Endothelial cell of umbilical vein (primary cell): ENCODE measurements at regions not wholly inside any gene's neighbourhood (a gene's known extent, or its start where the extent isn't known, plus 50 kb on each side); places are given as distances from the start of the nearest gene placed in this dataset.

Experiments
- BruUV-seq: library from RNA; stranded (reverse); fragments of 400-500 nt; replicated peaks from 2 replicates; lab custom pipeline; 2021; lab: Mats Ljungman, UMichigan
- CTCF ChIA-PET: fragments of 300-600, 350-600 bp; sonication (Branson Sonifier 250); formaldehyde crosslinking; loops from one replicate; lab custom pipeline; 2021; ENCODE audit warnings: antibody characterized with exemption, inconsistent platforms; lab: Charles Lee
- POLR2A ChIA-PET: fragments of 300-600, 350-600 bp; sonication (Branson Sonifier 250); formaldehyde crosslinking; loops from one replicate; lab custom pipeline; 2021; ENCODE audit warnings: antibody characterized with exemption, inconsistent platforms; lab: Charles Lee
- DNase-seq: peaks from one replicate; pipeline ENCODE4 v3.0.0-alpha.2; 2011; ENCODE audit warnings: low read depth, low spot score
- FAIRE-seq: peaks from 2 replicates; lab custom pipeline; 2011; peaks lifted over from hg19 to GRCh38; lab: Jason Lieb, UNC
- H2AFZ ChIP-seq: 2 replicates; pipeline ENCODE4 v1.6.0; 2012; ENCODE audit warnings: low read depth, low read length, control low read depth, inconsistent platforms
- H3K27ac ChIP-seq: 2 replicates; pipeline ENCODE4 v1.5.1; 2011; ENCODE audit warnings: low read depth, mild to moderate bottlenecking, control low read depth, low read length, moderate library complexity; ENCODE audit not compliant: insufficient read depth
- H3K27me3 ChIP-seq, 2 experiments: 2 replicates each; pipeline versions ENCODE4 v1.6.0 to v1.6.1; 2011; ENCODE audit warnings: low read length in 2 of 2, mixed read lengths in 1 of 2; ENCODE audit not compliant: control insufficient read depth in 2 of 2, insufficient read depth in 2 of 2
- H3K36me3 ChIP-seq, 2 experiments: 2 replicates in 1 of 2; 3 replicates in 1 of 2; pipeline ENCODE4 v1.5.1; 2011; ENCODE audit warnings: low read length in 2 of 2, mild to moderate bottlenecking in 1 of 2, moderate library complexity in 1 of 2; ENCODE audit not compliant: control insufficient read depth in 2 of 2, insufficient read depth in 2 of 2; ENCODE audit errors: extremely low read depth in 1 of 2
- H3K4me1 ChIP-seq: 3 replicates; pipeline ENCODE4 v1.5.1; 2011; ENCODE audit warnings: mild to moderate bottlenecking, low read length; ENCODE audit not compliant: control insufficient read depth, insufficient read depth; ENCODE audit errors: extremely low read depth
- H3K4me2 ChIP-seq: 2 replicates; pipeline ENCODE4 v1.6.1; 2011; ENCODE audit warnings: low read length, control low read depth, mixed read lengths; ENCODE audit not compliant: insufficient read depth
- H3K4me3 ChIP-seq, 3 experiments: fragments of 200-600 bp in 1 of 3; sonication (generic), shearing (Covaris generic) in 1 of 3; replicated peaks in 1 of 3; 2 replicates each; pipeline ENCODE4 v1.5.1; 2011 to 2016; ENCODE audit warnings: control low read depth in 3 of 3, low read length in 3 of 3, mild to moderate bottlenecking in 2 of 3, inconsistent platforms in 1 of 3, low read depth in 1 of 3, moderate library complexity in 1 of 3; ENCODE audit not compliant: insufficient read depth in 1 of 3
- H3K79me2 ChIP-seq: 2 replicates; pipeline ENCODE4 v1.6.0; 2012; ENCODE audit warnings: low read length, inconsistent platforms; ENCODE audit not compliant: control insufficient read depth, insufficient read depth
- H3K9ac ChIP-seq: replicated peaks from 2 replicates; pipeline ENCODE3; 2011; ENCODE audit warnings: low read length, control low read depth; ENCODE audit not compliant: insufficient read depth; ENCODE audit errors: extremely low read depth
- H3K9me1 ChIP-seq: replicated peaks from 3 replicates; pipeline ENCODE4 v1.6.0; 2011; ENCODE audit warnings: mild to moderate bottlenecking, low read length; ENCODE audit not compliant: control insufficient read depth, insufficient read depth; ENCODE audit errors: extremely low read depth
- H3K9me3 ChIP-seq: replicated peaks from 2 replicates; pipeline ENCODE4 v1.5.1; 2012; ENCODE audit warnings: low read length, inconsistent platforms; ENCODE audit not compliant: control insufficient read depth, insufficient read depth
- H4K20me1 ChIP-seq: replicated peaks from 2 replicates; pipeline ENCODE3; 2011; ENCODE audit warnings: mild to moderate bottlenecking, low read length; ENCODE audit not compliant: control insufficient read depth, insufficient read depth; ENCODE audit errors: extremely low read depth
- EZH2 ChIP-seq: IDR thresholded peaks from 2 replicates; pipeline ENCODE4 v1.6.1; 2012; ENCODE audit warnings: borderline replicate concordance, low read depth, mild to moderate bottlenecking, moderate library complexity, low read length, inconsistent platforms; ENCODE audit not compliant: severe bottlenecking
- FOS ChIP-seq: IDR thresholded peaks from 2 replicates; pipeline ENCODE4 v1.6.1; 2011; ENCODE audit warnings: mild to moderate bottlenecking, low read length, moderate library complexity, borderline replicate concordance; ENCODE audit not compliant: insufficient read depth
- GATA2 ChIP-seq: IDR thresholded peaks from 2 replicates; pipeline ENCODE4 v1.7.0; 2011; ENCODE audit warnings: low read depth, mild to moderate bottlenecking, moderate library complexity, mixed read lengths, low read length; ENCODE audit not compliant: insufficient read length, insufficient read depth
- JUN ChIP-seq: IDR thresholded peaks from 2 replicates; pipeline ENCODE4 v1.6.1; 2011; ENCODE audit warnings: borderline replicate concordance, low read depth; ENCODE audit not compliant: insufficient read length, insufficient read depth
- MYC ChIP-seq: IDR thresholded peaks from one replicate; pipeline ENCODE4 v1.6.1; 2011; ENCODE audit warnings: mild to moderate bottlenecking, low read depth, low read length
- POLR2A ChIP-seq: IDR thresholded peaks from 2 replicates; pipeline ENCODE4 v1.6.1; 2012; ENCODE audit warnings: low read depth, mild to moderate bottlenecking, control low read depth, low read length
- POLR2AphosphoS5 ChIP-seq: IDR thresholded peaks from 2 replicates; pipeline ENCODE4 v1.6.1; 2012; ENCODE audit warnings: low read depth, mild to moderate bottlenecking, control low read depth, low read length, moderate library complexity; ENCODE audit not compliant: insufficient read depth
- dilution Hi-C: fragments of 300-500 bp; cut with MboI; formaldehyde crosslinking; loops from one replicate; pipeline ENCODE4 v1.15.0; 2019; ENCODE audit warnings: low sequenced_read_pairs; ENCODE audit not compliant: extremely low pct_ligation_motif_present
- intact Hi-C: fragments of 100-400 bp; cut with micrococcal nuclease; formaldehyde crosslinking; loops from one replicate; pipeline ENCODE4 v1.10.0; 2022
- TF ChIP-seq, protein P1 (sequence below), 2 donors: IDR thresholded peaks; 1 replicate in 1 of 2; 2 replicates in 1 of 2; pipeline ENCODE4 v1.5.1; 2011; ENCODE audit warnings: low read length in 2 of 2, mild to moderate bottlenecking in 2 of 2, moderate library complexity in 2 of 2, control low read depth in 1 of 2, inconsistent platforms in 1 of 2, low read depth in 1 of 2; ENCODE audit not compliant: insufficient read depth in 1 of 2; ENCODE audit errors: extremely low read depth in 1 of 2
- TF ChIP-seq, protein P2 (sequence below): IDR thresholded peaks from 2 replicates; pipeline ENCODE4 v1.6.1; 2011; ENCODE audit not compliant: insufficient read depth, insufficient read length

DNA sequence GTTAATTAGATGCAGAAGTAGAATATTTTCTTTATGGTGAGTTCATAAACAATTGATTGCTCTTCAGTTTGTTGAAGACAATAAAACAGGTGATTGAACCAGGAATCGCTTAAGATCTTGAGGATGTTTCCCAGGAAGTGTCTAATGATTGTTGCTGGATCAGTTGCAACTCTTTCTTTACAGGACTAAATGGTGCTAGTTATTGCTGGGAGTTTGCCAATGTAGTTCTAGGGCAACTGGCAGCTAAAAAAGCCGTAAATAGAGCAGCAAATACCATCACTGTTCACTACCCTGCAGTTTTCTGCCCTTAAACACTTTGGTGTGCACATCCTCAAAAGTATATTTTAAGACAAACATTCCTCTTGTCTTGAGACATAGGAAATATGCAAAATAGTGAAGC is 119.2 kb upstream of the ANK3 start:
- Histone ChIP-seq H3K27ac (no peak overlapping the region), H3K36me3 (no peaks in the 10 kb centered on the region), H3K9me1 (no peaks in the 10 kb centered on the region), H3K9me3 (no peaks in the 10 kb centered on the region), H3K4me1 (no peaks in the 10 kb centered on the region), H4K20me1 (no peaks in the 10 kb centered on the region), H3K27me3 (peaks cover 4 to 14% of the 10 kb centered on the region in 2 experiments), H2AFZ (no peak overlapping the region), H3K4me2 (no peak overlapping the region), H3K9ac (no peak overlapping the region), H3K79me2 (no peaks in the 10 kb centered on the region), H3K4me3 (no peak overlapping the region)
- ChIA-PET POLR2A (no interaction called here), CTCF (no interaction called here)
- intact Hi-C loops: no loop called here
- DNase-seq (no peak), FAIRE-seq (no peak)
- dilution Hi-C loops: no loop called here
- TF ChIP-seq, protein P1, sequence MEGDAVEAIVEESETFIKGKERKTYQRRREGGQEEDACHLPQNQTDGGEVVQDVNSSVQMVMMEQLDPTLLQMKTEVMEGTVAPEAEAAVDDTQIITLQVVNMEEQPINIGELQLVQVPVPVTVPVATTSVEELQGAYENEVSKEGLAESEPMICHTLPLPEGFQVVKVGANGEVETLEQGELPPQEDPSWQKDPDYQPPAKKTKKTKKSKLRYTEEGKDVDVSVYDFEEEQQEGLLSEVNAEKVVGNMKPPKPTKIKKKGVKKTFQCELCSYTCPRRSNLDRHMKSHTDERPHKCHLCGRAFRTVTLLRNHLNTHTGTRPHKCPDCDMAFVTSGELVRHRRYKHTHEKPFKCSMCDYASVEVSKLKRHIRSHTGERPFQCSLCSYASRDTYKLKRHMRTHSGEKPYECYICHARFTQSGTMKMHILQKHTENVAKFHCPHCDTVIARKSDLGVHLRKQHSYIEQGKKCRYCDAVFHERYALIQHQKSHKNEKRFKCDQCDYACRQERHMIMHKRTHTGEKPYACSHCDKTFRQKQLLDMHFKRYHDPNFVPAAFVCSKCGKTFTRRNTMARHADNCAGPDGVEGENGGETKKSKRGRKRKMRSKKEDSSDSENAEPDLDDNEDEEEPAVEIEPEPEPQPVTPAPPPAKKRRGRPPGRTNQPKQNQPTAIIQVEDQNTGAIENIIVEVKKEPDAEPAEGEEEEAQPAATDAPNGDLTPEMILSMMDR (IDR thresholded peaks at IDR 0.05; ENCODE audit: extremely low read depth in 1 of 2, insufficient read depth in 1 of 2, low read depth in 1 of 2, low read length in 2 of 2): no peak
- TF ChIP-seq MYC (no peak), JUN (no peak)
- no TSS peak for BruUV-seq

DNA sequence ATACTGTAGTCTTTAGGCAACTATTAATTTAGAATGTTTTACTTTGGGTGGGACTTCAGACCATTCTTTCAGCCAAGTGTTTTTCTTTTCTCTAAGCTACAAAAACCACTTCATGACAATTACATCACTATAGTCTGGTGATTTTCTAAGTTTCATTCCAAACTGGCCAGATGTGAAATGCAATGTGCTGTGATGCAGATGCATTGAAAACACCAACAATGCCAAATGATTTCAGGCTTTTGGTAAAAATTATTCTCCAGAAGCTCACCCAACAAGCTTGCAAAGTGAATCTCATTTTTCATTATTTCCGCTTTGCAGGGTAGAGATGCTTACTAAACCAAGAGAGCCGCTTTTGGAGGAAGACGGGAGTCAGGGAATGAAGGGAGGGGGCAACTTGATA is 118.4 kb upstream of the ANK3 start:
- TF ChIP-seq POLR2A (no peak), JUN (no peak), POLR2AphosphoS5 (no peak), EZH2 (no peak), MYC (no peak), FOS (no peak), GATA2 (no peak)
- TF ChIP-seq, protein P2, sequence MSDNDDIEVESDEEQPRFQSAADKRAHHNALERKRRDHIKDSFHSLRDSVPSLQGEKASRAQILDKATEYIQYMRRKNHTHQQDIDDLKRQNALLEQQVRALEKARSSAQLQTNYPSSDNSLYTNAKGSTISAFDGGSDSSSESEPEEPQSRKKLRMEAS: no peak
- TF ChIP-seq, protein P1 (IDR thresholded peaks at IDR 0.05; ENCODE audit: extremely low read depth in 1 of 2, insufficient read depth in 1 of 2, low read depth in 1 of 2, low read length in 2 of 2): no peak
- CTCF ChIA-PET: no interaction called here
- Histone ChIP-seq H2AFZ (no peak overlapping the region), H3K4me1 (no peaks in the 10 kb centered on the region), H4K20me1 (no peaks in the 10 kb centered on the region), H3K9me3 (no peaks in the 10 kb centered on the region), H3K36me3 (no peaks in the 10 kb centered on the region), H3K4me2 (no peak overlapping the region), H3K27me3 (peaks cover 4 to 13% of the 10 kb centered on the region in 2 experiments), H3K9me1 (no peaks in the 10 kb centered on the region), H3K79me2 (no peaks in the 10 kb centered on the region), H3K4me3 (no peak overlapping the region), H3K27ac (no peak overlapping the region), H3K9ac (no peak overlapping the region)
- dilution Hi-C loops: no loop called here
- no TSS peak for BruUV-seq
- intact Hi-C loops: no loop called here
- no peak for FAIRE-seq
- DNase-seq: no peak
- POLR2A ChIA-PET: no interaction called here
